ENCODE measurements at regions not wholly inside any gene's neighbourhood (a gene's known extent, or its start where the extent isn't known, plus 50 kb on each side); places are given as distances from the start of the nearest gene placed in this dataset.
"Not testable (repeated sequence)": the region's sequence is repeated elsewhere in the genome, so short reads cannot be mapped to it uniquely, and the experiment has no call there.

GRCh38 chr1:104776-105175, 346.7 kb downstream of the OR4F29 start:
- not testable (repeated sequence) for DNase-seq (ENCODE audit: low read depth in 3 of 3)

- DNase-seq (ENCODE audit: low read depth in 3 of 3) = not testable (repeated sequence)
Measured at GRCh38 chr1:99481-99880, 352.0 kb downstream of the OR4F29 start.

- not testable (repeated sequence) for DNase-seq (ENCODE audit: low read depth in 3 of 3)
Measured at GRCh38 chr1:98811-99210, 352.7 kb downstream of the OR4F29 start.

- DNase-seq (ENCODE audit: low read depth in 3 of 3) = not testable (repeated sequence)
Measured at GRCh38 chr1:91279-91678, 360.2 kb downstream of the OR4F29 start.

GRCh38 chr1:88110-88509, 363.4 kb downstream of the OR4F29 start:
- not testable (repeated sequence) for DNase-seq (ENCODE audit: low read depth in 3 of 3)

- not testable (repeated sequence) for DNase-seq (ENCODE audit: low read depth in 3 of 3)
Measured at GRCh38 chr1:79152-79551, 372.3 kb downstream of the OR4F29 start.

- DNase-seq (ENCODE audit: low read depth in 3 of 3) = not testable (repeated sequence)
Measured at GRCh38 chr1:65119-65518, 386.4 kb downstream of the OR4F29 start, which contains the start of gene OR4F5. OR4F5 (plus strand) TSS chr1:65419.

- DNase-seq (ENCODE audit: low read depth in 3 of 3) = not testable (repeated sequence)
Measured at GRCh38 chr1:56014-56531, 395.4 kb downstream of the OR4F29 start.

GRCh38 chr1:53182-53581, 398.3 kb downstream of the OR4F29 start:
- not testable (repeated sequence) for DNase-seq (ENCODE audit: low read depth in 3 of 3)

GRCh38 chr1:41965-42466, 409.5 kb downstream of the OR4F29 start:
- not testable (repeated sequence) for DNase-seq (ENCODE audit: low read depth in 3 of 3)

- not testable (repeated sequence) for DNase-seq (ENCODE audit: low read depth in 3 of 3)
Measured at GRCh38 chr1:41197-41596, 410.3 kb downstream of the OR4F29 start.

GRCh38 chr1:29183-29582, 422.3 kb downstream of the OR4F29 start:
- not testable (repeated sequence) for DNase-seq (ENCODE audit: low read depth in 3 of 3)

- not testable (repeated sequence) for DNase-seq (ENCODE audit: low read depth in 3 of 3)
Measured at GRCh38 chr1:17298-17697, 434.2 kb downstream of the OR4F29 start.

- not testable (repeated sequence) for DNase-seq (ENCODE audit: low read depth in 3 of 3)
Measured at GRCh38 chr1:16025-16424, 435.5 kb downstream of the OR4F29 start.

- not testable (repeated sequence) for DNase-seq (ENCODE audit: low read depth in 3 of 3)
Measured at GRCh38 chr1:9941-10717, 441.3 kb downstream of the OR4F29 start.

Measured in stimulated activated CD4-positive, alpha-beta T cell treated with anti-CD3 and anti-CD28 coated beads, TNF-alpha, amount 100 ng/mL, for 24 hours (primary cell).